HUES6 (cell line): ENCODE measurements at regions not wholly inside any gene's neighbourhood (a gene's known extent, or its start where the extent isn't known, plus 50 kb on each side); places are given as distances from the start of the nearest gene placed in this dataset.

ENCODE experiments used
- H3K27ac ChIP-seq: 2 replicates; pipeline ENCODE4 v1.7.0; 2013; ENCODE audit warnings: low read depth, mild to moderate bottlenecking, low read length, inconsistent platforms
- H3K27me3 ChIP-seq: 2 replicates; pipeline ENCODE4 v1.6.1; 2013; ENCODE audit warnings: low read length; ENCODE audit not compliant: control insufficient read depth, insufficient read depth
- H3K36me3 ChIP-seq: 2 replicates; pipeline ENCODE4 v1.6.1; 2013; ENCODE audit warnings: low read length; ENCODE audit not compliant: control insufficient read depth, insufficient read depth
- H3K4me1 ChIP-seq: 2 replicates; pipeline ENCODE4 v1.6.1; 2013; ENCODE audit warnings: low read length; ENCODE audit not compliant: control insufficient read depth, insufficient read depth
- H3K4me3 ChIP-seq: 2 replicates; pipeline ENCODE4 v1.5.1; 2013; ENCODE audit warnings: low read depth, low read length
- H3K9ac ChIP-seq: one replicate; pipeline ENCODE4 v1.6.1; 2013; ENCODE audit warnings: mild to moderate bottlenecking, low read length
- H3K9me3 ChIP-seq: 2 replicates; pipeline ENCODE4 v1.6.1; 2013; ENCODE audit warnings: low read depth, low read length; ENCODE audit not compliant: control insufficient read depth, insufficient read depth

DNA sequence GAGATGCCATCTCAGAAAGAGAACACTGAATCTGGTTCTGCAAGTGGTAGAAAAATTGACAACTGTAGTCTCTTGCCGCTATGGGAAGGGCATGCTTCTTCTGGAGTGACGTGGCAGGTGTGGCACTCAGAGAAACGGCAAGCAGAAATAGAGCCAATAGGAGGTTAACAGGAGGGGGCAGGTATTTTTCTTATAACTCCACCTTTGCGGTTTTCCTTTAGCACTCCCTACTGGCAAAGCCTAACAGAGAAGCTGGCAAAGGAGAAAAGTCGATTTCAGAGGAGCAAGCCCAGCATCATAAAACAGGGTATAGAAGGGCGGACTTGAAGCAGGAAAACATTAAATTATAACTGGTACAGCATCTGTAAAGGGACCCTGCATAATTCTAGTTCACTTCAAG, 1382.2 kb downstream of the PCDH18 start:
- no peaks in the 10 kb centered on the region for H3K36me3 ChIP-seq
- no peaks in the 10 kb centered on the region for H3K4me1 ChIP-seq
- H3K27ac ChIP-seq, result no peak overlapping the region
- H3K9ac ChIP-seq, result no peak overlapping the region
- no peak overlapping the region for H3K4me3 ChIP-seq
- no peaks in the 10 kb centered on the region for H3K27me3 ChIP-seq
- peaks cover 13% of the 10 kb centered on the region; the same call in 1 of the 2 replicates for H3K9me3 ChIP-seq

DNA sequence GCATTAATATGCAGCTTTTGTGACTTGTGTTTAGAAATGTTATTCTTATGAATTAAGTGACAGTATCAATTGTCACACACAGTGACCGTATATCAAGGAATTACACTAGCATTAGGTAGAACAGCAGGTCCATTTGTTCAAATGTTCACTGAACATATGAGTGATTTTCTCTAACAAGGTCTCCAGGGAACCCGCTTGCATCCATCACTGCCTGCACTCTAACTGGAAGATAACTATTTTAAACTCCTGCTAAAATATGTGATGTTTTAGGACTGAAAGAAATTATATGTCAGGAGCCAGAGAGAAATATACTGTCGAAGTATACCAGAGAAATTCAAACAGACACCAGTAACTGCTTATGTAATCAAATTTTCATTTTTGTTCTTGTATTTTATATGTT, 1395.7 kb downstream of the PCDH18 start:
- Histone ChIP-seq H3K4me1 (no peaks in the 10 kb centered on the region), H3K27ac (no peak overlapping the region), H3K9ac (no peak overlapping the region), H3K4me3 (no peak overlapping the region), H3K36me3 (no peaks in the 10 kb centered on the region), H3K27me3 (no peaks in the 10 kb centered on the region), H3K9me3 (no peaks in the 10 kb centered on the region)

DNA sequence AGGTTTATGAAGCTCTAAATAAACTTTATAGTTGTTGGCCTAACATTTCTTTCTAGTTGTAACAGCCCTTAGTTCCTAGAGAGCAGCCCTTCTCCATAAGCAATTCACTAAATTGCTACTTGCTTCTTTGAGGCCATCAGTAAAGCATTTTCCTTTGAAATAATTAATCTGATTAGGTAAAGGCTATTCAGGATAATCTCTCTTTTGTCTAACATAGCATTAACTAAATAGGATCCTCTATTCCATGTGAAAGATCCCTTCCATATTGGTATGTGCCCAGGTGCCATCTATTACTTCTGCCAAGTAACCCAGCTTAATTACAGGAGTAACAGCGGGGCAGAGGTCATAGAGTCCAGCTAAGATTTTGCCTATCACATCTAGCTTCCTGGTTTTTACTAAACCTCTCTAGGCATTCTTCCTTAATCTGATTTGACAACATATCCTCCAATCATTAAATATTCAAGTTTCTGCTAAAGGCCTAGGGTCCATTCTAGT, 1408.0 kb downstream of the PCDH18 start:
- Histone ChIP-seq H3K27me3 (no peaks in the 10 kb centered on the region), H3K36me3 (no peaks in the 10 kb centered on the region), H3K9ac (no peak overlapping the region), H3K4me3 (no peak overlapping the region), H3K4me1 (no peaks in the 10 kb centered on the region), H3K9me3 (no peaks in the 10 kb centered on the region), H3K27ac (no peak overlapping the region)

DNA sequence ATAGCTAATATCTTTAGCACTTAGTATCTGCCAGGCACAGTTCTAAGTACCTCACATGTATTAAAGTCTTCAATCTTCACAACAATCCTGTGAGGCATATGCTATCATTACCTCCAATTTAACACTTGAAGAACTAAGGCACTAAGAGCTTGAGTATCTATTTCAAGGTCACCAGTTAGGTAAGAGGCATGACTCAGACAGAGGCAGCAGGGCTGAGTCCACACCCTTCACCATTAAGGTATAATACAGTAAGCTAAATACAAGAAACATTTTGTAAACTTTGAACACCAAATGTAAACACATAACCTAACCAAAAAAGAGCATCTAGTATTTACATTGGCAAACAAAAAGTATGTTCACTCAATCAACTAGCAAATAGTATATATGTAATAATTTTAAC, 1410.9 kb downstream of the PCDH18 start:
- no peaks in the 10 kb centered on the region for H3K36me3 ChIP-seq
- H3K4me1 ChIP-seq, result no peaks in the 10 kb centered on the region
- H3K9me3 ChIP-seq, result no peaks in the 10 kb centered on the region
- no peak overlapping the region for H3K27ac ChIP-seq
- no peaks in the 10 kb centered on the region for H3K27me3 ChIP-seq
- H3K4me3 ChIP-seq, result no peak overlapping the region
- H3K9ac ChIP-seq, result no peak overlapping the region

DNA sequence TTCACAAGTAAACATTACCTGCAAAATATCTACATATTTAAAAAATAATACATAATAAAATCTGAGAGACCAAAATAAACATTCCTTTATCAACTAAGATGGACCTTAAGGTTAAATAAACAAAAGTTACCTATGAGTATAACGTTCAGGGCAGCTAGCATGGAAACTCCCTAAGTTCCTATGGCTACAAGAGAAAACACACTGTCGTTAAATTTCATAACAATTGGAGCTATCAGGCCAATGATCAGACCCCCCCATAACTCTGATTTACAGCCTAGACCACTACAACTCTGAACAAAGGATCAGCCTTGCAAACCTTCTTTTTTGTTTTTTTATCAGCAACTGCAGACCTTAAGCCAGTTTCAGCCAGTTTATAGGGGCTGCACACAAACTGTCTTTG, 1418.4 kb downstream of the PCDH18 start:
- H3K36me3 ChIP-seq, result no peaks in the 10 kb centered on the region
- H3K9ac ChIP-seq, result no peak overlapping the region
- no peaks in the 10 kb centered on the region for H3K9me3 ChIP-seq
- H3K27ac ChIP-seq, result no peak overlapping the region
- no peaks in the 10 kb centered on the region for H3K27me3 ChIP-seq
- no peak overlapping the region for H3K4me3 ChIP-seq
- no peaks in the 10 kb centered on the region for H3K4me1 ChIP-seq

DNA sequence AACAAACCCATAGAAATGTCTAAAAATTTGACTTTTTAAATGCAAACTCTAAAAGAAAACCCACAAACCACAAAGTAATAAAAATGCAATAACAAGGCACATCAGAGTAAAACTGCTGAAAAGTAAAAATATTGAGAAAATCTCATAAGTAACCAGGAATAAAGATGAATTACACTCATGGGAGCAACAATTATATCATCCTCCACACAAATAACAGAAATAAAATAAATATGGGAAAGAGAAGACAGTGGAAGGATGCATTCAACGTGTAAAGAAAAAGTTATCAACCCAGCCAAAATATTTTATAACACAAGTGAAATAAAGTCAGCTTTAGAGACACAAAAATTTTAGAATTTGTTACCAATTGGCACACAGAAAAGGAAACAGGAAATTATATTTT, 1420.2 kb downstream of the PCDH18 start:
- Histone ChIP-seq H3K27me3 (no peaks in the 10 kb centered on the region), H3K4me3 (no peak overlapping the region), H3K9me3 (no peaks in the 10 kb centered on the region), H3K27ac (no peak overlapping the region), H3K36me3 (no peaks in the 10 kb centered on the region), H3K4me1 (no peaks in the 10 kb centered on the region), H3K9ac (no peak overlapping the region)

DNA sequence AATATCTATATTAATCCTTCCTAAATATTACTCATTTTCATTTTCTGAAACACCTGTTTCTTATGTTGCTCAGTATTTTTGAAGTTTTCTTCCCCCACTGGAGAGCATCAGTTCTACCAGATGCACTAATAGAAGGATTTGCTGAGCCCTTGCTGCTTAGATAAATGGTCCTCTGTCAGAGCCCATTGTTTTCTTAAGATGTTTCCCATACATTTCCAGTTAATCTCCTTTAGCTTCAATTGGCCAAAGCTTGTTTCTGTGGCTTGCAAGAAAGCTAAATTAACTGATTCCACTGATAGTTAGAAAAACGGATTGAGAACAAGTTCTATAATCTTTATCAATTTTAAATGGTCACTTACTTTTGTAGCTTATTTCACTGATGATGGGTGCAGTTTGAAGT, 1425.5 kb downstream of the PCDH18 start:
- Histone ChIP-seq H3K4me3 (no peak overlapping the region), H3K36me3 (no peaks in the 10 kb centered on the region), H3K9ac (no peak overlapping the region), H3K27ac (no peak overlapping the region), H3K27me3 (no peaks in the 10 kb centered on the region), H3K9me3 (no peaks in the 10 kb centered on the region), H3K4me1 (no peaks in the 10 kb centered on the region)

DNA sequence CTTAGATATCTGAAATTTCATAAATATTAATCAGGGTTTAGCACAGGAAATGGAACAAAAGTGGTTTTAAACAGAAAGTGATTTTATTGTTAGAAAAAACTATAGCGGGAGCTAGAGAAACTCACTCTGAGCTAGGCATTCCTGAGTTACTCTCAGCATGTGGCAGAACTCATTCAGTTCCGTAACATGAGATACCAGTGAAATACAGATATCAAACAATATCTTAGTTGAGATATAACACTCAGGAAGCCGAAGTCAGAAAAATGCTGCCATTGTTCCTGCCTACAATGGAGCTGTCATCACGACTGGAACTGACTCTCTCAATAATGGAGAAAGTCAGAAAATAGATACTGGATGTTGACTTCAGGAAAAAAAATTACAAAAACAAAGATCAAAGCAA, 1428.7 kb downstream of the PCDH18 start:
- Histone ChIP-seq H3K4me3 (no peak overlapping the region), H3K9ac (no peak overlapping the region), H3K9me3 (peaks cover 2% of the 10 kb centered on the region; the same call in 1 of the 2 replicates), H3K4me1 (no peaks in the 10 kb centered on the region), H3K27ac (no peak overlapping the region), H3K36me3 (no peaks in the 10 kb centered on the region), H3K27me3 (no peaks in the 10 kb centered on the region)

DNA sequence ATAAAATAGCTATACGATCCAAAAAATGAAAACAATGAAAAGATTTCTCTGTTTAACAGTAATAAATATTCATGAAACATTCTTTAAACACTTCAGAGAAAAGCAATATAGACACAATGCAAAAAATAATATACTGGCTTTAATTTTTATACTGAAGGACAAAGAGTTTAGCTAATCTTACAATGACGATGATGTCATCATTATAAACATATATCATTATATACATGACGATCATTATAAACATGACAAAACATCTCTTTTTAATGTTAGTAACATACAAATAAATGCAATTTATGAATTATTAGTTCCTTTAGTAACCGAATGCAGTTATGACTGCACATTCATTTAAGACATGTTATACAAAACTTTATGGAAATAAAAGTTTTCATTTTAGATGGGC, 1434.6 kb downstream of the PCDH18 start:
- Histone ChIP-seq H3K4me3 (no peak overlapping the region), H3K4me1 (no peaks in the 10 kb centered on the region), H3K9ac (no peak overlapping the region), H3K9me3 (peaks cover 2% of the 10 kb centered on the region; the same call in 1 of the 2 replicates), H3K27me3 (no peaks in the 10 kb centered on the region), H3K27ac (no peak overlapping the region), H3K36me3 (no peaks in the 10 kb centered on the region)

DNA sequence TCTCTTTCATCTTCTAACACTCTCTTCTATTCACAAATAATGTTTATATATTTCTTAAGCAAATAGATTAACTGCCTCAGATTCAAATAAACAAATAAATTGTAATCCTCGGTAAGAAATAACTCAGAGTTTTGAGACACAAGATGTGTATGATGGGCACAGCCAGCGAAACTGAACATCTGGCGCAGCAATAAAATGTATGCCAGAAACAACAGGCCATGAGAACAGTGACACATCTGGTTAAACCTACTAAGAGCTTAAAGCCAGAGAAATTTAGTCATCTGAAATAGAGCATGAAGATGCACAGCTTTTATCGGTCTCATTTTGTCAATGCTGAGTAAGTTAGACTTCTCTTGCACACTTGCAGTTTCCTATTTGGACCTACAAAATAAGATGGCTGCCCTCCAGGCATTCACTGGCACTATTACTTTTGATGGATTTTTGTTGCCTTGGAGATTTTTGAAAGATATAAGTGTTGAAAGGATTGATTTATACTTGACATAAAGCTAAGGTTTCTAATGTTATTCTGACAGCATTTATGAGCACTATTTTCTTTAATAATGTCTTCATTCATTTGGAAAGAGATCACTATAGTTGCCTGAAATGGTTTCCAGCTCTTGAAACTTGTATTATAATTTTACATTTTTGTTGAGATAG, 1444.0 kb downstream of the PCDH18 start:
- H3K36me3 ChIP-seq, result no peaks in the 10 kb centered on the region
- no peaks in the 10 kb centered on the region for H3K9me3 ChIP-seq
- H3K27me3 ChIP-seq, result no peaks in the 10 kb centered on the region
- H3K27ac ChIP-seq, result no peak overlapping the region
- no peak overlapping the region for H3K4me3 ChIP-seq
- H3K4me1 ChIP-seq, result no peaks in the 10 kb centered on the region
- H3K9ac ChIP-seq, result no peak overlapping the region

DNA sequence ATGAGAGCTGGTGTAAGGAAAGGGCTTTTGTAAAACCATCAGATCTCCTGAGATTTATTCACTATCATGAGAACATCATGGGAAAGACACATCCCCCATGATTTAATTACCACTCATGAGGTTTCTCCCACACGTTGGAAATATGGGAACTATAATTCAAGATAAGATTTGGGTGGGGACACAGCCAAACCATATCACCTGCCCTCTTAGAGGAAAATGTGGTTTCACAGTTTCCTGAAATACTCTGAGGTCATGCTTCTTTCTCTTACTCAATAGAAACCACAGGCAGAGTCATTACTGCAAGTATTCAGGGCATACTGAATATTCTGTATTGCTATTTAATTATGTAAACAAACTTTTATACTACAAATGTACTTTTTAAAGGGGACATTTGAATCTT, 1453.3 kb downstream of the PCDH18 start:
- Histone ChIP-seq H3K9me3 (no peaks in the 10 kb centered on the region), H3K27me3 (no peaks in the 10 kb centered on the region), H3K4me3 (no peak overlapping the region), H3K4me1 (no peaks in the 10 kb centered on the region), H3K27ac (no peak overlapping the region), H3K9ac (no peak overlapping the region), H3K36me3 (no peaks in the 10 kb centered on the region)
